K562 (cell line): ENCODE measurements at regions not wholly inside any gene's neighbourhood (a gene's known extent, or its start where the extent isn't known, plus 50 kb on each side); places are given as distances from the start of the nearest gene placed in this dataset.

Experiments
- CEBPB ChIP-seq: fragments of 450-650 bp; IDR thresholded peaks from 2 replicates; pipeline ENCODE4 v1.6.1; 2016; ENCODE audit warnings: missing genetic modification characterization, missing compliant biosample characterization
- CSDE1 ChIP-seq, 2 experiments: fragments of 450-650 bp; IDR thresholded peaks; 2 replicates each; pipeline ENCODE4 v1.6.1; 2016; ENCODE audit warnings: mild to moderate bottlenecking in 1 of 2
- CTCF ChIP-seq, 3 experiments: IDR thresholded peaks in 2 of 3; conservative IDR thresholded peaks in 1 of 3; 2 replicates each; pipeline ENCODE4 v1.5.1; 2011 to 2012; ENCODE audit warnings: low read length in 3 of 3, mild to moderate bottlenecking in 3 of 3, control low read depth in 2 of 3, improper control_type of control experiment in 1 of 3, inconsistent platforms in 1 of 3, low read depth in 1 of 3, mixed read lengths in 1 of 3, moderate library complexity in 1 of 3; ENCODE audit not compliant: insufficient read depth in 2 of 3
- DNMT1 ChIP-seq: fragments of 450-650 bp; IDR thresholded peaks from 2 replicates; pipeline ENCODE4 v1.6.1; 2016; ENCODE audit warnings: antibody characterized with exemption, mild to moderate bottlenecking
- FOS ChIP-seq: IDR thresholded peaks from 3 replicates; pipeline ENCODE4 v1.6.1; 2011; ENCODE audit not compliant: insufficient read length; ENCODE audit errors: extremely low read depth
- NBN ChIP-seq: fragments of 450-650 bp; IDR thresholded peaks from 2 replicates; pipeline ENCODE4 v1.6.1; 2016; ENCODE audit warnings: low read depth, mild to moderate bottlenecking
- POLR3G ChIP-seq: IDR thresholded peaks from 2 replicates; pipeline ENCODE4 v1.6.1; 2011; ENCODE audit not compliant: insufficient read length, insufficient replicate concordance; ENCODE audit errors: extremely low read depth
- RFX5 ChIP-seq: IDR thresholded peaks from 2 replicates; pipeline ENCODE4 v1.6.1; 2011; ENCODE audit warnings: low read depth, mild to moderate bottlenecking, improper control_type of control experiment, low read length
- SMC3 ChIP-seq: conservative IDR thresholded peaks from 2 replicates; pipeline ENCODE4 v1.6.1; 2011; ENCODE audit warnings: low read depth, low read length, improper control_type of control experiment; ENCODE audit not compliant: insufficient read depth
- TEAD2 ChIP-seq: fragments of 450-650 bp; IDR thresholded peaks from 2 replicates; pipeline ENCODE4 v1.6.1; 2016; ENCODE audit warnings: missing genetic modification characterization, control low read depth, missing compliant biosample characterization

- no peak for TF ChIP-seq CEBPB
- no peak for TF ChIP-seq NBN
- TF ChIP-seq RFX5 = no peak
- TF ChIP-seq CSDE1 (IDR thresholded peaks at IDR 0.05) = no peak
- no peak; the same call in 1 of the 2 replicates for TF ChIP-seq SMC3
- TF ChIP-seq CTCF (IDR thresholded peaks at IDR 0.05 in 2 of 3, conservative IDR thresholded peaks at IDR 0.05 in 1 of 3; ENCODE audit: insufficient read depth in 2 of 3, low read depth in 1 of 3, low read length in 3 of 3) = peak; percentile 41 to 47 (median 44); a peak in 5 of 6 replicates
- TF ChIP-seq FOS = no peak
- TF ChIP-seq DNMT1 = no peak
- no peak for TF ChIP-seq POLR3G
- TF ChIP-seq TEAD2 (tag) = no peak
Observed at GRCh38 chrX:110992611-110993010, 103.4 kb upstream of the PAK3 start.
